Activated CD4-positive, alpha-beta memory T cell treated with anti-CD3 and anti-CD28 coated beads for 36 hours (primary cell): ENCODE measurements at regions not wholly inside any gene's neighbourhood (a gene's known extent, or its start where the extent isn't known, plus 50 kb on each side); places are given as distances from the start of the nearest gene placed in this dataset.

ENCODE experiments used
- CTCF ChIA-PET: fragments of 350-600 bp; sonication (Branson Sonifier 250); formaldehyde crosslinking; loops from one replicate; lab custom pipeline; 2021; ENCODE audit warnings: antibody characterized with exemption, inconsistent platforms; lab: Charles Lee
- POLR2A ChIA-PET: fragments of 350-600 bp; sonication (Branson Sonifier 250); formaldehyde crosslinking; loops from one replicate; lab custom pipeline; 2021; ENCODE audit warnings: antibody characterized with exemption; lab: Charles Lee
- DNase-seq: peaks from one replicate; pipeline ENCODE4 v3.0.0-alpha.2; 2020
- H3K27ac Mint-ChIP-seq: one replicate; pipeline ENCODE4 v1.8.0; 2021; ENCODE audit warnings: mixed read lengths
- H3K27me3 Mint-ChIP-seq: one replicate; pipeline ENCODE4 v1.8.0; 2021; ENCODE audit warnings: mixed read lengths
- H3K36me3 Mint-ChIP-seq: one replicate; pipeline ENCODE4 v1.8.0; 2021; ENCODE audit warnings: mixed read lengths
- H3K4me1 Mint-ChIP-seq: one replicate; pipeline ENCODE4 v1.8.0; 2021; ENCODE audit warnings: low read depth, mixed read lengths
- H3K4me3 Mint-ChIP-seq: one replicate; pipeline ENCODE4 v1.8.0; 2021; ENCODE audit warnings: mild to moderate bottlenecking, mixed read lengths
- H3K9me3 Mint-ChIP-seq: one replicate; pipeline ENCODE4 v1.8.0; 2021; ENCODE audit warnings: mixed read lengths
- intact Hi-C: fragments of 100-400 bp; cut with micrococcal nuclease; formaldehyde crosslinking; loops from one replicate; pipeline ENCODE4 v1.15.1; 2023

DNA sequence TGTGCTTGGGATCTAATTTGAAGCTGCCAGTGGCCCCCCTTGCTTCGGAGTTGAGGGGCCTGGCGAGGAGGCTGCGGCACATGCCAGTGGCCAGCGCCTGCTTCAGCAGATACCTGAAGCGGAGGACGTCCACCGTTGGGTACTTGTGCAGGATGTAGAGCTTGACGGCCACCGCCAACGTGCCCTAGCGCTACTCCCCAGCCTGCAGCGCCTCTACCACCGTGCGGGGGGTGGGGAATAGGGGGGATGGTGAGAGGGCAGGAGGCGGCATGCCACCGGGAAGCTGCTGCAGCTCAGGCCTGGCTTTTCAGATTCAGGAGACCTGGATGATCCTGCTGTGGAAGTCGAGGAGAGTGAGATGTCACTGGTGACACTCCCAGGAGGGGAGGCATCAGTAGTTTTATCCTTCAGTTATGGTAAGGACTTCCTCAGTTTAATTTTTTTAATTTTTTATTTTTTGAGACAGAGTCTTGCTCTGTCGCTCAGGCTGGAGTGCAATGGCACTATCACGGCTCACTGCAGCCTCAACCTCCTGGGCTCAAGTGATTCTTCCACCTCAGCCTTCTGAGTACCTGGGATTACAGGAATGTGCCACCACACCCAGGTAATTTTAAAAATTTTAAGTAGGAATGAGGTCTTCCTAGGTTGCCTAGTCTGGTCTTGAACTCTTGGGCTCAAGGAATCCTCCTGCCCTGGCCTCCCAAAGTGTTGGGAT lies 150.6 kb upstream of the FRMD4B start:
- DNase-seq, result no peak
- no peak overlapping the region for H3K4me3 Mint-ChIP-seq
- intact Hi-C loops, result no loop called here
- no peak overlapping the region for H3K27ac Mint-ChIP-seq
- CTCF ChIA-PET, result no interaction called here
- POLR2A ChIA-PET, result no interaction called here
- peaks cover 14% of the 10 kb centered on the region for H3K27me3 Mint-ChIP-seq
- peaks cover 2% of the 10 kb centered on the region for H3K4me1 Mint-ChIP-seq
- no peaks in the 10 kb centered on the region for H3K36me3 Mint-ChIP-seq
- H3K9me3 Mint-ChIP-seq, result no peaks in the 10 kb centered on the region

DNA sequence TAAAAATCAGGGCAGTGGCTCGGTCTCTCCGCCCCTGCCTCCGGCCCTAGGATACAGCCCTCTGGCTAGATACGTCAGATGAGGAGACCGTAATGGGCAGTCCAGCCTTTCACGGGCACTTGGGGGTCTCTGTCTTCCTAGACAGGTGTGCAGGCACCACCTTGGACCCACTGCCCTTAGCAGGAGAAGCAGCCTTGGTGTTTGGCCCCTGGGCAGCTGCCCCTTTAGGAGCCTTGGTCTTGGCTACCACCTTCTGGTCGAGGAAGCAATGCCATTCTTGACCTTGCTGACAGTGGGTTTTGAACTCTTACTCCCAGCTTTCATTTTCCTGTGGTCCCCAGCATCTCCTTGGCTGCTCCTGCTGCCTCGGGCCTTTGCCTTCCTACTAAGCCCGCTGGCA lies 149.7 kb upstream of the FRMD4B start:
- Mint-ChIP-seq H3K36me3 (no peaks in the 10 kb centered on the region), H3K4me3 (no peak overlapping the region), H3K9me3 (no peaks in the 10 kb centered on the region), H3K27me3 (peaks cover 7% of the 10 kb centered on the region), H3K27ac (no peak overlapping the region), H3K4me1 (no peaks in the 10 kb centered on the region)
- no peak for DNase-seq
- POLR2A ChIA-PET, result no interaction called here
- CTCF ChIA-PET, result no interaction called here
- intact Hi-C loops, result no loop called here

DNA sequence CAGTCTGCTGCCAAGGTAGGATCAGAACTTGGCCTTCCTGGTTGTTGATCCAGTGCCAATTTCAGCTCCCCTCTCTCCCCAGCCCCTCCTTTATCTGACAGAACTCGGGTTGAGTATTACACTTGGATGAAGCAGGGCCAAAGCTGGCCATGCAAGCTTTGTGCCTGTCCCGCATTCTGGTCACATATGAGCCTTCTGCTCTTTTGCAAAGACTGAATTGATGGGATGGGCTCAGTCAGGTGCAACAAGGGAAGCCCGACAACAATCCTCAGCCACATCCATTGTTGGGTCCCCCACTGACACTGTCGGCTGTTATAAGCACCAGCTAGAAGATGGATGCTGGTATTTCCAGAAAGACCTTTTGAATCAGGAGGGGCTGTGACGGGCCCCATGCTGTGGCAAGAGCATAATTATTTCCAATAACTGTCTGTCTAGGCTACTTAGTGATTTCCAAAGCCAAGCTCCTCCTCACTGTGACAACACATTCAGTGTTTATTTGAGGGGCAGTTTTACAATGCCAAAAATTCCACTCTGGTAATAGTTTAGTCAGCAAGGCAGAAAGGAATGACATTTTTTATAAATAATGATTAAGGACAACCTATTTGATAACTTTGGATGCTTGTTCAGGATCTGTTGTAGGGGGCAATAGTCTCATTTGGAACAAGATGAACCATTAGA lies 146.8 kb upstream of the FRMD4B start:
- DNase-seq, result no peak
- intact Hi-C loops, result no loop called here
- ChIA-PET CTCF (no interaction called here), POLR2A (no interaction called here)
- Mint-ChIP-seq H3K27me3 (no peaks in the 10 kb centered on the region), H3K9me3 (no peaks in the 10 kb centered on the region), H3K4me1 (no peaks in the 10 kb centered on the region), H3K36me3 (no peaks in the 10 kb centered on the region), H3K4me3 (no peak overlapping the region), H3K27ac (no peak overlapping the region)

GRCh38 chr3:69531576-69532546 lies 146.0 kb upstream of the FRMD4B start:
- ChIA-PET POLR2A (no interaction called here), CTCF (no interaction called here)
- Mint-ChIP-seq H3K9me3 (no peaks in the 10 kb centered on the region), H3K36me3 (no peaks in the 10 kb centered on the region), H3K27me3 (peaks cover 2% of the 10 kb centered on the region), H3K4me1 (no peaks in the 10 kb centered on the region), H3K4me3 (no peak overlapping the region), H3K27ac (no peak overlapping the region)
- intact Hi-C loops, result no loop called here
- no peak for DNase-seq

- intact Hi-C loops, result no loop called here
- H3K27ac Mint-ChIP-seq, result no peak overlapping the region
- H3K9me3 Mint-ChIP-seq, result no peaks in the 10 kb centered on the region
- peaks cover 3% of the 10 kb centered on the region for H3K27me3 Mint-ChIP-seq
- no peaks in the 10 kb centered on the region for H3K36me3 Mint-ChIP-seq
- ChIA-PET POLR2A (no interaction called here), CTCF (no interaction called here)
- H3K4me1 Mint-ChIP-seq, result no peaks in the 10 kb centered on the region
- DNase-seq, result no peak
- no peak overlapping the region for H3K4me3 Mint-ChIP-seq
Observed at GRCh38 chr3:69530554-69530953, 144.7 kb upstream of the FRMD4B start.

- Mint-ChIP-seq H3K27ac (no peak overlapping the region), H3K4me3 (no peak overlapping the region), H3K36me3 (no peaks in the 10 kb centered on the region), H3K9me3 (no peaks in the 10 kb centered on the region), H3K4me1 (no peaks in the 10 kb centered on the region), H3K27me3 (peaks cover 3% of the 10 kb centered on the region)
- intact Hi-C loops, result no loop called here
- CTCF ChIA-PET, result no interaction called here
- POLR2A ChIA-PET, result no interaction called here
- DNase-seq, result no peak
Observed at GRCh38 chr3:69527498-69527897, 141.6 kb upstream of the FRMD4B start.

DNA sequence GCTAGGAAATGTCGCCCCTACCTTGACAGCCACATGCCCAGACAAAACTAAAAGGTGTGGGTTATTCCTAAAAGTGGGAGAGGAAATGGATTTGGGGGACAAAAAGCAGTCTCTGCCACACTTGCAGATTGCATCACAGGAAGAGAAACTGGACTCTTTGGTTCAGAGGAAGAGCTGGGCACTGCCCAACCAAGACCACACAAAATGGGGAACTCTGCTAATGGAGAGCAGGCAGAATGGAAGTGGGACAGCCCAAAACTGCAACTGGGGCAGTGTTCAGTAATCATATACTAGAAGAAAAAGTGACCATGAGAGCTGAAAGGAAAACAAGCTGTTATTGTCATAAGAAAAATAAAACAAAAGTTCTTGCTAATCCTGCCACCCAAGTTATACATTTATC lies 138.9 kb upstream of the FRMD4B start:
- DNase-seq, result no peak
- ChIA-PET POLR2A (no interaction called here), CTCF (no interaction called here)
- no peaks in the 10 kb centered on the region for H3K9me3 Mint-ChIP-seq
- no peak overlapping the region for H3K4me3 Mint-ChIP-seq
- no peaks in the 10 kb centered on the region for H3K36me3 Mint-ChIP-seq
- intact Hi-C loops, result no loop called here
- H3K27ac Mint-ChIP-seq, result no peak overlapping the region
- H3K4me1 Mint-ChIP-seq, result no peaks in the 10 kb centered on the region
- peaks cover 3% of the 10 kb centered on the region for H3K27me3 Mint-ChIP-seq

GRCh38 chr3:69521286-69521685 lies 135.4 kb upstream of the FRMD4B start:
- Mint-ChIP-seq H3K4me3 (no peak overlapping the region), H3K27ac (no peak overlapping the region), H3K4me1 (no peaks in the 10 kb centered on the region), H3K36me3 (no peaks in the 10 kb centered on the region), H3K27me3 (no peaks in the 10 kb centered on the region), H3K9me3 (no peaks in the 10 kb centered on the region)
- ChIA-PET CTCF (no interaction called here), POLR2A (no interaction called here)
- DNase-seq, result no peak
- intact Hi-C loops, result no loop called here

DNA sequence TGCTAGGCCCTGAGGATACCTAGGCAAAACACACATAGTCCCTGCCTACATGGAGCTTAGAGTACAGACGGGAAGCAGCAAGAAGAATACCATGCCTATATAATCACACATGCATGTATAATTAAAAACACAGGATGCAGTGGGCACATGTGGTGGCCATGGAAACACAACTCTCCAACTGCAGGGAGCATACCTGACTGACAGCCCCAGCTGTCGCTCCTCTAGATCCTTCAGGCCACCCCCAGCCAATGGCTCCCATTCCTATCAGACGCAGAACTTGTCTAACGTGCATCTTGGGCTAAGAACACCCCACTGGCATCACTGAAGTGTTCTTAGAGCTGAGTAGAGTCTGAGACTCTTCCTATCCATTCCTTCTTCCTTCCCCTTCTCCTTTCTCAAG lies 125.5 kb upstream of the FRMD4B start:
- H3K36me3 Mint-ChIP-seq, result no peaks in the 10 kb centered on the region
- ChIA-PET POLR2A (no interaction called here), CTCF (no interaction called here)
- no peak for DNase-seq
- H3K27me3 Mint-ChIP-seq, result peaks cover 7% of the 10 kb centered on the region
- intact Hi-C loops, result no loop called here
- no peaks in the 10 kb centered on the region for H3K9me3 Mint-ChIP-seq
- no peaks in the 10 kb centered on the region for H3K4me1 Mint-ChIP-seq
- no peak overlapping the region for H3K4me3 Mint-ChIP-seq
- no peak overlapping the region for H3K27ac Mint-ChIP-seq

GRCh38 chr3:69510481-69511030 lies 124.7 kb upstream of the FRMD4B start:
- Mint-ChIP-seq H3K27me3 (peaks cover 7% of the 10 kb centered on the region), H3K4me1 (no peaks in the 10 kb centered on the region), H3K4me3 (no peak overlapping the region), H3K9me3 (no peaks in the 10 kb centered on the region), H3K36me3 (no peaks in the 10 kb centered on the region), H3K27ac (no peak overlapping the region)
- ChIA-PET CTCF (no interaction called here), POLR2A (no interaction called here)
- intact Hi-C loops, result no loop called here
- DNase-seq, result no peak

- ChIA-PET CTCF (no interaction called here), POLR2A (no interaction called here)
- DNase-seq, result no peak
- Mint-ChIP-seq H3K4me1 (no peaks in the 10 kb centered on the region), H3K27ac (no peak overlapping the region), H3K36me3 (no peaks in the 10 kb centered on the region), H3K27me3 (peaks cover 7% of the 10 kb centered on the region), H3K9me3 (no peaks in the 10 kb centered on the region), H3K4me3 (no peak overlapping the region)
- intact Hi-C loops, result no loop called here
Observed at GRCh38 chr3:69509288-69509687, 123.4 kb upstream of the FRMD4B start.

GRCh38 chr3:69505770-69506407 lies 120.0 kb upstream of the FRMD4B start:
- POLR2A ChIA-PET, result interaction anchor here (0.5 kb wide), 1 partner anchor 10 kb away, joined by 3 read pairs; no protein-coding TSS in a partner anchor

More at GRCh38 chr3:69505770-69506407, 120.0 kb upstream of the FRMD4B start:
- intact Hi-C loops, result no loop called here
- Mint-ChIP-seq H3K27me3 (peaks cover 4% of the 10 kb centered on the region), H3K27ac (no peak overlapping the region), H3K4me1 (no peaks in the 10 kb centered on the region), H3K9me3 (no peaks in the 10 kb centered on the region), H3K36me3 (no peaks in the 10 kb centered on the region), H3K4me3 (no peak overlapping the region)
- CTCF ChIA-PET, result no interaction called here
- no peak for DNase-seq
